GM12801 (cell line): ENCODE measurements at regions not wholly inside any gene's neighbourhood (a gene's known extent, or its start where the extent isn't known, plus 50 kb on each side); places are given as distances from the start of the nearest gene placed in this dataset.

Experiments
- CTCF ChIP-seq: IDR thresholded peaks from one replicate; pipeline ENCODE4 v1.5.1; 2011; ENCODE audit warnings: control low read depth; ENCODE audit not compliant: insufficient read length; ENCODE audit errors: extremely low read depth

GRCh38 chr13:107764046-107764445 is 451.3 kb downstream of the LIG4 start:
- no peak for TF ChIP-seq CTCF

DNA sequence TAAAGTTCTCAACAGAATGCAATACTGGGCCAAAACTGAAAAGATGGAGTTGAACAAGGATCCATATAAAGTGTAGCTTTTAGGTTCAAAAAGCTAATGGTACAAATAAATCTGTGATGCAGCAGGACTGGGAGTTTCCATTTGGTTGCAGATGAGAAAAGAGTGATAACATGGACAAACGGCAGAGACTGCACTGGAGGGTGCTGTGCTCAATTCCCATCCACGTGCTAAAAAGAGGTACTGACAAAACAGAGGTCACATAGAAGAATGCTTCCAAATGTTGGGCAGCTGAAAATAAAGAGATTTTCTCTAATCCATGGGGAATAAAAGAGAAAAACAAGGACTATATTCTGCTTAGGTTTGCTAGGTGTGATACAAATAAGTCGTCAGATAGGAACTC is 461.6 kb downstream of the LIG4 start:
- TF ChIP-seq CTCF = no peak

GRCh38 chr13:107753291-107753690 is 462.0 kb downstream of the LIG4 start:
- no peak for TF ChIP-seq CTCF

GRCh38 chr13:107743983-107744382 is 471.4 kb downstream of the LIG4 start:
- TF ChIP-seq CTCF = no peak

DNA sequence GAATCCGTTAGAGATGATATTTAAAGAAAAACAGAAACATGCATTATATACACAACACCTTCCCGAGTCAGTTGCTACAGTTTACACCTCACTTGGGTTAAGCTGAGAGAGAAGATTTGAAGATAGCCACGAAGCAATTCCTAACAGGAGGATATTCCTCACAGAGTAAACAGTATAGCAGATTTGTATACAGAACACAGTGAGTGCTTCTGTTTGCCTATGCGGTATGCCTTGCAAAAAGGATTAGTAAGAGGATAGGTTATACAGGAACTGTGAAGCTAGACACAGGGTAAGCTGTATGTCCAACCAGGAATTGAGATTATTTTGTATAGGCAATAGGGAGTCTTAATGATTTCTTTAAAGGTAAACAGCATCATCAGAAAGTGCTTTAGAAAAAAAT is 471.8 kb downstream of the LIG4 start:
- TF ChIP-seq CTCF = no peak

DNA sequence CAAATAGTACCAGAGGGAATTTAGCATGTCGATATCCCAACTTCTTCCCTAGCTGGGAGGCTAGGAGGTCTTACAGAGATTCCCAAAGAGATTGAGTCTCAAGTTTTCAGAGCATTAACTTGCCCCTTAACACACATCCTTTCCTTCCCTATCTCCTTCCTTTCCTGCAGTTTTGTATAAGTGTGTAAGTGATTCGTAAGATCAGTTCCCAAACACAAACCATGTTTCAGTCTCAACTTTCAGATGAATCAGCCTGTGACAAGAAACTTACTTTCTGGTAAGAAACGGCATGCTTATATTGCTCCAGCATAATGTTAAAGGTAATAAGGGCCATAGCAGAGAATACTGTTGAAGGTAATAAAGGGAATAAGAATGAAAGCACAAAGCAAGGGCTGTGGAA is 472.2 kb downstream of the LIG4 start:
- TF ChIP-seq CTCF = no peak

DNA sequence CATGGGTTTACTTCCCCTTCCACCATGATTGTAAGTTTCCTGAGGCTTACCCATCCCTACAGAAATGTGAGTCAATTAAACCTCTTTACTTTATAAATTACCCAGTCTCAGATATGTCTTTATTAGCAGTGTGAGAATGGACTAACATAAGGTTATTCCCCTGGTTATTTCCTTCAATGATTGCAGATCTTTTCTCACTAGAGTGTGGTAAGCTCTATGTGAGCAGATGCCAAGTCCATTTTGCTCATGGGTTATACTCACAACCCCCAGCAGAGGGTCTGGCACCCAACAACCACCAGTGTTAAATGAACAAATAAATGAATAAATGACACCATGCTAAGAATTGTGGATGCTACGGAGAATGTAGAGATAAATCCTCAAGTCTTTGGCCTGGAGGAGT is 472.8 kb downstream of the LIG4 start:
- TF ChIP-seq CTCF = no peak

DNA sequence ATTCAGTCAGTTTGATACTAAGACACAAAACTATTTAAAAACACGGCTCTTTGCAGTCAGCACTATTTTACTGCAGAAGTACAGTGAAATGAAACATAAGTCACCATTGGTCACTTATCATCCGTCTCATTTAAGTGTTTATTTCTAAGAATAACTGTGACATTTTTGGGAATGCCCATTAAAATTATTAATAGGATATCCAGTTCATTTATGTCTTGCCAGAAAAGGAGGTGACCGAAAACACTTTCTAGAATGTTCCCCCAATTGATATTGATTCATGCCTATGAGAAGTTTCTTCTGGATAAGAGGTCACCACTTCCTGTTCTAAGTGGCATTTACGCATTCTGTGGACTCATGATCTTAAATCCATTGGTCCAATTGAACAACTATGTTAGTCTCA is 477.3 kb downstream of the LIG4 start:
- no peak for TF ChIP-seq CTCF
